ENCODE measurements at regions not wholly inside any gene's neighbourhood (a gene's known extent, or its start where the extent isn't known, plus 50 kb on each side); places are given as distances from the start of the nearest gene placed in this dataset.
"Not testable (repeated sequence)": the region's sequence is repeated elsewhere in the genome, so short reads cannot be mapped to it uniquely, and the experiment has no call there.

GRCh38 chr5:44674461-44674860 is 134.3 kb upstream of the MRPS30 start:
- ATAC-seq, result no peak
- no peak overlapping the region for H3K4me3 Mint-ChIP-seq
- H3K4me1 Mint-ChIP-seq, result no peaks in the 10 kb centered on the region
- H3K36me3 Mint-ChIP-seq, result no peaks in the 10 kb centered on the region
- peaks cover under 1% of the 10 kb centered on the region for H3K9me3 Mint-ChIP-seq
- no peak overlapping the region for H3K27ac Mint-ChIP-seq
- no peaks in the 10 kb centered on the region for H3K27me3 Mint-ChIP-seq

GRCh38 chr5:44668471-44668870 is 140.3 kb upstream of the MRPS30 start:
- H3K36me3 Mint-ChIP-seq, H3K27me3 Mint-ChIP-seq, H3K4me1 Mint-ChIP-seq, H3K27ac Mint-ChIP-seq, ATAC-seq, H3K4me3 Mint-ChIP-seq, H3K9me3 Mint-ChIP-seq: not testable (repeated sequence)

DNA sequence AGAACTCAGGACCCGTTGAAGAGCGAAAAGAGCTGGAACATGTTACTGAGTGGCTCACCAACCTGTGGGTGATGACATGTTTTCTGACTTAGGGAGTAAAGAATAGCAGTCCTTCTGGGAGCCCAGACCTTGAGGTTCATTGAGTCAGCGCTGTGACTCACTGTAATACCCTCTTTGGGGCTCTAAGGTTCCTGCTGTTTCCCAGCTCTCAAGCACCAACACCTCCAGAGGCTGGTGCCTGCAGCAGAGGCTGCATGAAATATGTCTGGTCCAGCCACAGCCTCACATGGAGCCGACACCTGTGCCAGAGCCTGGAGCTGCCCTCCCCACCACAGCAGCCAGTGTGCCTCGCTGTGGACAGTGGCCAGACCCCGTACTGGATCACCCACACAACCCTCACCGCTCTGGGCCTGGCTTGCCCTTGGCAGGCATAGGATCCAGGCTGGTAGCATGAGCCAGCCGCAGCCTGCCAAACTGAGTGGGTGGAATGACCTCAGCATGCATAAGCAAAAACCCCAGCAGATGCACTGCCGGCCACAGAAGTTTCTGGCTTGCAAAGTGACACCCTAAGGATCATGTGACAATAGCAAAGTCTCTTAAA is 143.5 kb upstream of the MRPS30 start:
- peaks cover 6% of the 10 kb centered on the region for H3K9me3 Mint-ChIP-seq
- no peaks in the 10 kb centered on the region for H3K36me3 Mint-ChIP-seq
- H3K27me3 Mint-ChIP-seq, result no peaks in the 10 kb centered on the region
- no peaks in the 10 kb centered on the region for H3K4me1 Mint-ChIP-seq
- no peak for ATAC-seq
- no peak overlapping the region for H3K27ac Mint-ChIP-seq
- H3K4me3 Mint-ChIP-seq, result no peak overlapping the region

- Mint-ChIP-seq H3K4me1 (no peaks in the 10 kb centered on the region), H3K36me3 (no peaks in the 10 kb centered on the region), H3K9me3 (peaks cover 6% of the 10 kb centered on the region), H3K4me3 (no peak overlapping the region), H3K27ac (no peak overlapping the region), H3K27me3 (no peaks in the 10 kb centered on the region)
- no peak for ATAC-seq
Measured at GRCh38 chr5:44664711-44665100, 144.0 kb upstream of the MRPS30 start.

- ATAC-seq, result peak; percentile 20
- Mint-ChIP-seq H3K36me3 (no peaks in the 10 kb centered on the region), H3K27ac (no peak overlapping the region), H3K4me3 (no peak overlapping the region), H3K4me1 (no peaks in the 10 kb centered on the region), H3K9me3 (peaks cover 6% of the 10 kb centered on the region), H3K27me3 (no peaks in the 10 kb centered on the region)
Measured at GRCh38 chr5:44663991-44664710, 144.6 kb upstream of the MRPS30 start.

- Mint-ChIP-seq H3K27ac (no peak overlapping the region), H3K27me3 (no peaks in the 10 kb centered on the region), H3K4me1 (no peaks in the 10 kb centered on the region), H3K4me3 (no peak overlapping the region), H3K9me3 (peaks cover 10% of the 10 kb centered on the region), H3K36me3 (no peaks in the 10 kb centered on the region)
- ATAC-seq, result no peak
Measured at GRCh38 chr5:44661851-44662250, 146.9 kb upstream of the MRPS30 start.

DNA sequence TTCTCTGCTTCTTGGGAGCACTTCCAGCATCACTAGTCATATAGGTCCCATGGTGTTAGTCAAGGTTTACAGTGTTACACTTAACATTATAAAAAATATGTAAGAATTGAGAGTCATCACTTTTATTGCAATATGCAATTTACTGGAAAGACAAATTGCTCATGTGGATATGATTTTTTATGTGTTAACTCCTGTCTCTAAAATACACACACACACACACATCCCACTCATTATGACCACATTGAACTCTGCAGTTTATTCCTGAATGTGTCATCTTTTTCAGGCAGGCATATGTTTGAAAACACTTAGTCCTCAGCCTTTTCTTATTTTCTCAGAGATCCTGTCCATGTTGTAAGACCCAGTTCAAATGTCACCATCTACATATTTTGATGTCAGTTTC is 148.5 kb upstream of the MRPS30 start:
- no peak for ATAC-seq
- Mint-ChIP-seq H3K36me3 (no peaks in the 10 kb centered on the region), H3K4me1 (no peaks in the 10 kb centered on the region), H3K4me3 (no peak overlapping the region), H3K27me3 (no peaks in the 10 kb centered on the region), H3K27ac (no peak overlapping the region), H3K9me3 (peaks cover 13% of the 10 kb centered on the region)

DNA sequence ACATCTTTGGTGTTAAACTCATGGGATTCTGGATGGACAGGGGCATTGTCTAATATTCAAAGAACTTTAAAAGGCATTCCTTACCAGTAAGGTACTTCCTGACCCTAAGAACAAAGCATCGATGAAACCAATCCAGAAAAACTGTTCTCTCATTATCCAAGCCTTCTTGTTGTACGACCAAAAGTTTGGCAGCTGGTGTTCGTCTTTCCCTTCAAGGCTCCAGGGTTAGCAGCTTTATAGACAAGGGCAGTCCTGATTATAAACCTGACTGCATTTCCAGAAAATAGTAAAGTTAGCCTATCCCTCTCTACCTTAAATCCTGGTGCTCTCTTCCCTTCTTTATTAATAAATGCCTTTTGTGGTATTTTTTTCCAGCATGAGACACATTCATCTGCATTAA is 149.4 kb upstream of the MRPS30 start:
- H3K9me3 Mint-ChIP-seq, result peaks cover 18% of the 10 kb centered on the region
- H3K36me3 Mint-ChIP-seq, result no peaks in the 10 kb centered on the region
- ATAC-seq, result no peak
- no peak overlapping the region for H3K4me3 Mint-ChIP-seq
- H3K27me3 Mint-ChIP-seq, result no peaks in the 10 kb centered on the region
- no peak overlapping the region for H3K27ac Mint-ChIP-seq
- H3K4me1 Mint-ChIP-seq, result no peaks in the 10 kb centered on the region

DNA sequence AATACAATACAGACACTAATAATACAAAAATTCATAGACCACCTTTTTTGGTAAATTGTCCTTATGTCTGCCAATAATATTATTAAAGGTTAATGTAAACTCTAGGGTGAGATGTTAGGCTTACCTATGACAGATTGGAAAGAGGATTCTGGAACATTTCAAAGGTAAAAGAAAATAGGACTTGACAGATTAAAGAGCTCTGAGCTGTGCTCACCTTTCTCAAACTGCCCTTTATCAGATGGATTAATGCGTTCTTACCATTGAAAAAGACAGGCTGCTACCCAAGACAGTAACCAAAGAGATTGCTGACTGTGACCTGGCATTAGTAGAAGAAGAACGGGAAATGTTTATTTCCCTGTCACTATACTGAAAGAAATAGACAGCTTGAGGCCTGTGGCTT is 156.1 kb upstream of the MRPS30 start:
- H3K27me3 Mint-ChIP-seq, result no peaks in the 10 kb centered on the region
- no peaks in the 10 kb centered on the region for H3K4me1 Mint-ChIP-seq
- no peaks in the 10 kb centered on the region for H3K36me3 Mint-ChIP-seq
- no peak overlapping the region for H3K4me3 Mint-ChIP-seq
- peaks cover 16% of the 10 kb centered on the region for H3K9me3 Mint-ChIP-seq
- no peak overlapping the region for H3K27ac Mint-ChIP-seq
- no peak for ATAC-seq

GRCh38 chr5:44646016-44646415 is 162.7 kb upstream of the MRPS30 start:
- no peak overlapping the region for H3K4me3 Mint-ChIP-seq
- H3K27me3 Mint-ChIP-seq, result no peaks in the 10 kb centered on the region
- no peak overlapping the region for H3K27ac Mint-ChIP-seq
- no peaks in the 10 kb centered on the region for H3K36me3 Mint-ChIP-seq
- H3K9me3 Mint-ChIP-seq, result no peaks in the 10 kb centered on the region
- ATAC-seq, result no peak
- H3K4me1 Mint-ChIP-seq, result no peaks in the 10 kb centered on the region

GRCh38 chr5:44645502-44645901 is 163.2 kb upstream of the MRPS30 start:
- no peak overlapping the region for H3K27ac Mint-ChIP-seq
- H3K36me3 Mint-ChIP-seq, result no peaks in the 10 kb centered on the region
- no peaks in the 10 kb centered on the region for H3K9me3 Mint-ChIP-seq
- H3K4me1 Mint-ChIP-seq, result no peaks in the 10 kb centered on the region
- no peak for ATAC-seq
- H3K4me3 Mint-ChIP-seq, result no peak overlapping the region
- no peaks in the 10 kb centered on the region for H3K27me3 Mint-ChIP-seq

- H3K4me3 Mint-ChIP-seq, result no peak overlapping the region
- ATAC-seq, result no peak
- H3K27ac Mint-ChIP-seq, result no peak overlapping the region
- no peaks in the 10 kb centered on the region for H3K9me3 Mint-ChIP-seq
- H3K4me1 Mint-ChIP-seq, result no peaks in the 10 kb centered on the region
- H3K36me3 Mint-ChIP-seq, result no peaks in the 10 kb centered on the region
- no peaks in the 10 kb centered on the region for H3K27me3 Mint-ChIP-seq
Measured at GRCh38 chr5:44644628-44645027, 164.1 kb upstream of the MRPS30 start.

GRCh38 chr5:44641820-44642219 is 166.9 kb upstream of the MRPS30 start:
- no peak for ATAC-seq
- H3K27ac Mint-ChIP-seq, result no peak overlapping the region
- H3K4me3 Mint-ChIP-seq, result no peak overlapping the region
- H3K36me3 Mint-ChIP-seq, result no peaks in the 10 kb centered on the region
- H3K27me3 Mint-ChIP-seq, result no peaks in the 10 kb centered on the region
- no peaks in the 10 kb centered on the region for H3K9me3 Mint-ChIP-seq
- H3K4me1 Mint-ChIP-seq, result no peaks in the 10 kb centered on the region

DNA sequence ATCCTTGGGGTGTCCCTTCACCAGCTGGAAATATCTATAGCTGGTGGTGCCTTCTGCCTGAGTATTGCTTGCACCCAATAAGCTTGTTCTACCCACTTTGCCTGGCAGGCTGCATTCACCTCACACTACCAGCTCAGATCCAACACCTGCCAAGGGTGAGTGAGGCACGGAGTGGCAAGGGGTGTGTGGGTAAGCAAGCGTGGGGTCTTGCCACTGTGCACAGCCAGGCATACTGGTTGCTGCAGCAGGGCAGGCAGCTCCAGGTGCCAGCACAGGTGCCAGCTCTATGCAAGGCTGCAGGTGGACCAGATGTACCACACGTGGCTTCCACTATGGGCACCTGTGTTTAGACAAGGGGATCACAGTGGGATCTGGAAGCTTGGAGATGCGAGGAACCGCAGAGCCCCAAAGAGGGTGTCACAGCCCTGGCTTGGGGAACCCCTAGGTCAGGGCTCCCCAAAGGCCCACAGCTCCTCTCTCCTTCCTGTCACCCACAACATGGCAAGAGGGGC is 167.7 kb upstream of the MRPS30 start:
- ATAC-seq, result no peak
- H3K4me1 Mint-ChIP-seq, result no peaks in the 10 kb centered on the region
- no peaks in the 10 kb centered on the region for H3K36me3 Mint-ChIP-seq

GRCh38 chr5:44637916-44638869 is 170.6 kb upstream of the MRPS30 start:
- Mint-ChIP-seq H3K4me1 (no peaks in the 10 kb centered on the region), H3K4me3 (no peak overlapping the region), H3K27ac (no peak overlapping the region), H3K27me3 (no peaks in the 10 kb centered on the region), H3K9me3 (no peaks in the 10 kb centered on the region), H3K36me3 (no peaks in the 10 kb centered on the region)
- ATAC-seq, result no peak

More for the DNA sequence above, 167.7 kb upstream of the MRPS30 start:
- Mint-ChIP-seq H3K27ac (no peak overlapping the region), H3K27me3 (no peaks in the 10 kb centered on the region), H3K4me3 (no peak overlapping the region), H3K9me3 (no peaks in the 10 kb centered on the region)
